ENCODE measurements at regions not wholly inside any gene's neighbourhood (a gene's known extent, or its start where the extent isn't known, plus 50 kb on each side); places are given as distances from the start of the nearest gene placed in this dataset.

- Histone ChIP-seq H3K4me1 (ENCODE audit: control insufficient read depth, insufficient read depth, low read length) (no peaks in the 10 kb centered on the region), H3K4me3 (ENCODE audit: low read length) (no peak overlapping the region), H3K36me3 (ENCODE audit: control insufficient read depth, insufficient read depth, low read length) (no peaks in the 10 kb centered on the region), H3K9ac (ENCODE audit: low read length) (no peak overlapping the region), H3K9me3 (ENCODE audit: control insufficient read depth, low read length) (no peaks in the 10 kb centered on the region), H3K27me3 (ENCODE audit: control insufficient read depth, insufficient read depth, low read length) (no peaks in the 10 kb centered on the region)
These were observed 170.6 kb upstream of the HAND2 start for GRCh38 chr4:173700650-173701049.

GRCh38 chr4:173699841-173700475 lies 169.9 kb upstream of the HAND2 start:
- no peaks in the 10 kb centered on the region for H3K36me3 ChIP-seq (ENCODE audit: control insufficient read depth, insufficient read depth, low read length)
- H3K9ac ChIP-seq (ENCODE audit: low read length): no peak overlapping the region
- H3K27me3 ChIP-seq (ENCODE audit: control insufficient read depth, insufficient read depth, low read length): no peaks in the 10 kb centered on the region
- no peaks in the 10 kb centered on the region for H3K9me3 ChIP-seq (ENCODE audit: control insufficient read depth, low read length)
- H3K4me1 ChIP-seq (ENCODE audit: control insufficient read depth, insufficient read depth, low read length): no peaks in the 10 kb centered on the region
- no peak overlapping the region for H3K4me3 ChIP-seq (ENCODE audit: low read length)

GRCh38 chr4:173698557-173699262 lies 168.7 kb upstream of the HAND2 start:
- Histone ChIP-seq H3K36me3 (ENCODE audit: control insufficient read depth, insufficient read depth, low read length) (no peaks in the 10 kb centered on the region), H3K9ac (ENCODE audit: low read length) (no peak overlapping the region), H3K9me3 (ENCODE audit: control insufficient read depth, low read length) (no peaks in the 10 kb centered on the region), H3K27me3 (ENCODE audit: control insufficient read depth, insufficient read depth, low read length) (no peaks in the 10 kb centered on the region), H3K4me3 (ENCODE audit: low read length) (no peak overlapping the region), H3K4me1 (ENCODE audit: control insufficient read depth, insufficient read depth, low read length) (no peaks in the 10 kb centered on the region)

GRCh38 chr4:173697840-173698239 lies 167.8 kb upstream of the HAND2 start:
- H3K4me1 ChIP-seq (ENCODE audit: control insufficient read depth, insufficient read depth, low read length): no peaks in the 10 kb centered on the region

GRCh38 chr4:173696551-173696950 lies 166.5 kb upstream of the HAND2 start:
- Histone ChIP-seq H3K4me3 (ENCODE audit: low read length) (no peak overlapping the region), H3K4me1 (ENCODE audit: control insufficient read depth, insufficient read depth, low read length) (no peaks in the 10 kb centered on the region), H3K9ac (ENCODE audit: low read length) (no peak overlapping the region), H3K9me3 (ENCODE audit: control insufficient read depth, low read length) (no peaks in the 10 kb centered on the region), H3K27me3 (ENCODE audit: control insufficient read depth, insufficient read depth, low read length) (no peaks in the 10 kb centered on the region), H3K36me3 (ENCODE audit: control insufficient read depth, insufficient read depth, low read length) (no peaks in the 10 kb centered on the region)

More at GRCh38 chr4:173697840-173698239, 167.8 kb upstream of the HAND2 start:
- Histone ChIP-seq H3K4me3 (ENCODE audit: low read length) (no peak overlapping the region), H3K36me3 (ENCODE audit: control insufficient read depth, insufficient read depth, low read length) (no peaks in the 10 kb centered on the region), H3K27me3 (ENCODE audit: control insufficient read depth, insufficient read depth, low read length) (no peaks in the 10 kb centered on the region), H3K9me3 (ENCODE audit: control insufficient read depth, low read length) (no peaks in the 10 kb centered on the region), H3K9ac (ENCODE audit: low read length) (no peak overlapping the region)

GRCh38 chr4:173696011-173696410 lies 166.0 kb upstream of the HAND2 start:
- H3K4me1 ChIP-seq (ENCODE audit: control insufficient read depth, insufficient read depth, low read length): no peaks in the 10 kb centered on the region
- no peak overlapping the region for H3K9ac ChIP-seq (ENCODE audit: low read length)
- H3K9me3 ChIP-seq (ENCODE audit: control insufficient read depth, low read length): no peaks in the 10 kb centered on the region
- H3K4me3 ChIP-seq (ENCODE audit: low read length): no peak overlapping the region
- no peaks in the 10 kb centered on the region for H3K27me3 ChIP-seq (ENCODE audit: control insufficient read depth, insufficient read depth, low read length)
- H3K36me3 ChIP-seq (ENCODE audit: control insufficient read depth, insufficient read depth, low read length): no peaks in the 10 kb centered on the region

- H3K36me3 ChIP-seq (ENCODE audit: control insufficient read depth, insufficient read depth, low read length): no peaks in the 10 kb centered on the region
- no peaks in the 10 kb centered on the region for H3K27me3 ChIP-seq (ENCODE audit: control insufficient read depth, insufficient read depth, low read length)
- no peaks in the 10 kb centered on the region for H3K4me1 ChIP-seq (ENCODE audit: control insufficient read depth, insufficient read depth, low read length)
- H3K4me3 ChIP-seq (ENCODE audit: low read length): no peak overlapping the region
- no peak overlapping the region for H3K9ac ChIP-seq (ENCODE audit: low read length)
- no peaks in the 10 kb centered on the region for H3K9me3 ChIP-seq (ENCODE audit: control insufficient read depth, low read length)
These were observed 155.8 kb upstream of the HAND2 start for GRCh38 chr4:173685831-173686210.

GRCh38 chr4:173685165-173685830 lies 155.3 kb upstream of the HAND2 start:
- no peaks in the 10 kb centered on the region for H3K4me1 ChIP-seq (ENCODE audit: control insufficient read depth, insufficient read depth, low read length)
- no peaks in the 10 kb centered on the region for H3K27me3 ChIP-seq (ENCODE audit: control insufficient read depth, insufficient read depth, low read length)
- no peak overlapping the region for H3K4me3 ChIP-seq (ENCODE audit: low read length)
- H3K36me3 ChIP-seq (ENCODE audit: control insufficient read depth, insufficient read depth, low read length): no peaks in the 10 kb centered on the region
- no peaks in the 10 kb centered on the region for H3K9me3 ChIP-seq (ENCODE audit: control insufficient read depth, low read length)
- no peak overlapping the region for H3K9ac ChIP-seq (ENCODE audit: low read length)

- Histone ChIP-seq H3K4me1 (ENCODE audit: control insufficient read depth, insufficient read depth, low read length) (no peaks in the 10 kb centered on the region), H3K27me3 (ENCODE audit: control insufficient read depth, insufficient read depth, low read length) (no peaks in the 10 kb centered on the region), H3K36me3 (ENCODE audit: control insufficient read depth, insufficient read depth, low read length) (no peaks in the 10 kb centered on the region), H3K4me3 (ENCODE audit: low read length) (no peak overlapping the region), H3K9me3 (ENCODE audit: control insufficient read depth, low read length) (no peaks in the 10 kb centered on the region), H3K9ac (ENCODE audit: low read length) (no peak overlapping the region)
These were observed 154.2 kb upstream of the HAND2 start for GRCh38 chr4:173684223-173684622.

- Histone ChIP-seq H3K4me3 (ENCODE audit: low read length) (no peak overlapping the region), H3K36me3 (ENCODE audit: control insufficient read depth, insufficient read depth, low read length) (no peaks in the 10 kb centered on the region), H3K27me3 (ENCODE audit: control insufficient read depth, insufficient read depth, low read length) (no peaks in the 10 kb centered on the region), H3K9ac (ENCODE audit: low read length) (no peak overlapping the region), H3K9me3 (ENCODE audit: control insufficient read depth, low read length) (no peaks in the 10 kb centered on the region), H3K4me1 (ENCODE audit: control insufficient read depth, insufficient read depth, low read length) (no peaks in the 10 kb centered on the region)
These were observed 152.6 kb upstream of the HAND2 start for GRCh38 chr4:173682609-173683008.

GRCh38 chr4:173680278-173680677 lies 150.2 kb upstream of the HAND2 start:
- no peaks in the 10 kb centered on the region for H3K36me3 ChIP-seq (ENCODE audit: control insufficient read depth, insufficient read depth, low read length)
- no peaks in the 10 kb centered on the region for H3K9me3 ChIP-seq (ENCODE audit: control insufficient read depth, low read length)
- no peaks in the 10 kb centered on the region for H3K27me3 ChIP-seq (ENCODE audit: control insufficient read depth, insufficient read depth, low read length)
- H3K4me3 ChIP-seq (ENCODE audit: low read length): no peak overlapping the region
- no peaks in the 10 kb centered on the region for H3K4me1 ChIP-seq (ENCODE audit: control insufficient read depth, insufficient read depth, low read length)
- H3K9ac ChIP-seq (ENCODE audit: low read length): no peak overlapping the region

GRCh38 chr4:173675446-173675845 lies 145.4 kb upstream of the HAND2 start:
- H3K9ac ChIP-seq (ENCODE audit: low read length): no peak overlapping the region
- no peaks in the 10 kb centered on the region for H3K4me1 ChIP-seq (ENCODE audit: control insufficient read depth, insufficient read depth, low read length)
- no peaks in the 10 kb centered on the region for H3K36me3 ChIP-seq (ENCODE audit: control insufficient read depth, insufficient read depth, low read length)
- H3K9me3 ChIP-seq (ENCODE audit: control insufficient read depth, low read length): no peaks in the 10 kb centered on the region
- H3K4me3 ChIP-seq (ENCODE audit: low read length): no peak overlapping the region
- H3K27me3 ChIP-seq (ENCODE audit: control insufficient read depth, insufficient read depth, low read length): no peaks in the 10 kb centered on the region
